HEK293 (cell line): ENCODE measurements at regions not wholly inside any gene's neighbourhood (a gene's known extent, or its start where the extent isn't known, plus 50 kb on each side); places are given as distances from the start of the nearest gene placed in this dataset.

Source experiments
- IKZF3 ChIP-seq: fragments of 450-650 bp; IDR thresholded peaks from 2 replicates; pipeline ENCODE4 v1.5.0; 2018; ENCODE audit warnings: missing biosample characterization, mild to moderate bottlenecking, missing genetic modification characterization, moderate library complexity
- MYNN ChIP-seq: fragments of 450-650 bp; formaldehyde crosslinking; IDR thresholded peaks from 2 replicates; pipeline ENCODE4 v1.5.1; 2016; ENCODE audit warnings: missing biosample characterization, missing genetic modification characterization, borderline replicate concordance
- SETDB1 ChIP-seq: IDR thresholded peaks from one replicate; pipeline ENCODE4 v1.6.1; 2017; ENCODE audit warnings: mild to moderate bottlenecking, low read length, moderate library complexity, mixed read lengths; ENCODE audit not compliant: insufficient read length
- ZBTB7A ChIP-seq: fragments of 450-650 bp; formaldehyde crosslinking; IDR thresholded peaks from 2 replicates; pipeline ENCODE4 v1.5.1; 2016; ENCODE audit warnings: low read depth, missing biosample characterization, missing genetic modification characterization
- ZNF132 ChIP-seq: fragments of 450-650 bp; formaldehyde crosslinking; IDR thresholded peaks from 2 replicates; pipeline ENCODE4 v1.5.1; 2017; ENCODE audit warnings: missing biosample characterization, missing genetic modification characterization, borderline replicate concordance
- ZNF266 ChIP-seq: fragments of 450-650 bp; formaldehyde crosslinking; IDR thresholded peaks from 2 replicates; pipeline ENCODE4 v1.5.1; 2016; ENCODE audit warnings: missing biosample characterization, missing genetic modification characterization, low read depth
- ZNF292 ChIP-seq: fragments of 450-650 bp; formaldehyde crosslinking; IDR thresholded peaks from 2 replicates; pipeline ENCODE4 v1.5.1; 2016; ENCODE audit warnings: low read depth, missing biosample characterization, missing genetic modification characterization, borderline replicate concordance
- ZNF558 ChIP-seq: fragments of 450-650 bp; formaldehyde crosslinking; IDR thresholded peaks from 2 replicates; pipeline ENCODE4 v1.5.1; 2016; ENCODE audit warnings: missing biosample characterization, missing genetic modification characterization
- TF ChIP-seq, protein P1 (sequence below): fragments of 450-650 bp; formaldehyde crosslinking; IDR thresholded peaks from 2 replicates; pipeline ENCODE4 v1.5.1; 2016; ENCODE audit warnings: missing biosample characterization, missing genetic modification characterization
- TF ChIP-seq, protein P2 (sequence below): fragments of 450-650 bp; formaldehyde crosslinking; IDR thresholded peaks from 2 replicates; pipeline ENCODE4 v1.5.1; 2017; ENCODE audit warnings: missing biosample characterization, mild to moderate bottlenecking, missing genetic modification characterization, moderate library complexity

DNA sequence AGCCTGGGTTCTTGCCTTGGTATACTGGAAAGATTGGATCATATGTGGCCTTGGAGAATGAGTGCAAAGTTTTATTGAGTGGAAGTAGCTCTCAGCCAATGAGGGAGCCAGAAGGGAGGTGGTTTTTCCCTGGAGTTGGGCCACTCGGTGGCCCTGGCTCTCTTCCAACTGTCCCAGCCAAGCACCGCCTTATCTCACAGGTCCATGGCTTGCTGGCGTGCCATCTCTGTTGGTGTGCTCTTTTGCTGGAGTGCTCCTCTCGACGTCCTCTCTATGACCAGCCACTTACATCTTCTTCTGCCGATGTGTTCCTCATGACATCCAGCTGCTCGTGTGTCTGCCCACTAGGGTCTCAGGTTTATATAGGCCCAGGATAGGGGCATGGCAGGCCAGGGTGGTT lies 505.9 kb upstream of the SYNCRIP start:
- no peak for TF ChIP-seq IKZF3 (tag by site-specific recombination)
- TF ChIP-seq, protein P1, sequence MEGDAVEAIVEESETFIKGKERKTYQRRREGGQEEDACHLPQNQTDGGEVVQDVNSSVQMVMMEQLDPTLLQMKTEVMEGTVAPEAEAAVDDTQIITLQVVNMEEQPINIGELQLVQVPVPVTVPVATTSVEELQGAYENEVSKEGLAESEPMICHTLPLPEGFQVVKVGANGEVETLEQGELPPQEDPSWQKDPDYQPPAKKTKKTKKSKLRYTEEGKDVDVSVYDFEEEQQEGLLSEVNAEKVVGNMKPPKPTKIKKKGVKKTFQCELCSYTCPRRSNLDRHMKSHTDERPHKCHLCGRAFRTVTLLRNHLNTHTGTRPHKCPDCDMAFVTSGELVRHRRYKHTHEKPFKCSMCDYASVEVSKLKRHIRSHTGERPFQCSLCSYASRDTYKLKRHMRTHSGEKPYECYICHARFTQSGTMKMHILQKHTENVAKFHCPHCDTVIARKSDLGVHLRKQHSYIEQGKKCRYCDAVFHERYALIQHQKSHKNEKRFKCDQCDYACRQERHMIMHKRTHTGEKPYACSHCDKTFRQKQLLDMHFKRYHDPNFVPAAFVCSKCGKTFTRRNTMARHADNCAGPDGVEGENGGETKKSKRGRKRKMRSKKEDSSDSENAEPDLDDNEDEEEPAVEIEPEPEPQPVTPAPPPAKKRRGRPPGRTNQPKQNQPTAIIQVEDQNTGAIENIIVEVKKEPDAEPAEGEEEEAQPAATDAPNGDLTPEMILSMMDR: no peak
- TF ChIP-seq, protein P2, sequence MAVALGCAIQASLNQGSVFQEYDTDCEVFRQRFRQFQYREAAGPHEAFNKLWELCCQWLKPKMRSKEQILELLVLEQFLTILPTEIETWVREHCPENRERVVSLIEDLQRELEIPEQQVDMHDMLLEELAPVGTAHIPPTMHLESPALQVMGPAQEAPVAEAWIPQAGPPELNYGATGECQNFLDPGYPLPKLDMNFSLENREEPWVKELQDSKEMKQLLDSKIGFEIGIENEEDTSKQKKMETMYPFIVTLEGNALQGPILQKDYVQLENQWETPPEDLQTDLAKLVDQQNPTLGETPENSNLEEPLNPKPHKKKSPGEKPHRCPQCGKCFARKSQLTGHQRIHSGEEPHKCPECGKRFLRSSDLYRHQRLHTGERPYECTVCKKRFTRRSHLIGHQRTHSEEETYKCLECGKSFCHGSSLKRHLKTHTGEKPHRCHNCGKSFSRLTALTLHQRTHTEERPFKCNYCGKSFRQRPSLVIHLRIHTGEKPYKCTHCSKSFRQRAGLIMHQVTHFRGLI (tag by site-specific recombination): no peak
- no peak for TF ChIP-seq SETDB1
- no peak for TF ChIP-seq ZNF558 (tag by site-specific recombination)
- TF ChIP-seq ZNF292 (tag by site-specific recombination): no peak
- TF ChIP-seq ZNF132: no peak
- TF ChIP-seq ZNF266 (tag by site-specific recombination): no peak
- TF ChIP-seq ZBTB7A: no peak
- TF ChIP-seq MYNN (tag by site-specific recombination): no peak
